ENCODE measurements at regions not wholly inside any gene's neighbourhood (a gene's known extent, or its start where the extent isn't known, plus 50 kb on each side); places are given as distances from the start of the nearest gene placed in this dataset.

DNA sequence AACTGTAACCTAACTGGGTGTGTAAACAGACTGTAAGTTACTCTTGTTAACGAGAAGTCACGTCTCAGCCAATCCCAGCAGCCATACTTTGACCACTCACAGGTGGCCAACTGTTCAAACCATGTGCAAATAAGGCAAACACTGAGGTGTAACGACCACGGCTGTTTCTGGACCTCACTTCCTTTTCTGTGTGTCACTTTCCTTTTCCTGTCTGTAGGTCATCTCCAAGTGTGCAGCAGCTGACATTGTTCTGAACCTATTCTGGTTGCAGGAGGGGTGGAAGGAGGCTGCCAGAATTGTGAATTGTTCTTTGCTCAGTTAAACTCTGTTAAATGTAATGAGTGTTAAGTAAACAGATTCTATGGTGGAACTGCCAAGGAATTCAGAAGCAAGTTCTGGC is 627.4 kb downstream of the KCNJ2 start:
- WGBS = 69% methylated on average over 4 of the region's 4 CpGs
- DNase-seq (ENCODE audit: low spot score in 2 of 2) = no peak
- Histone ChIP-seq H3K4me3 (no peak overlapping the region), H3K27me3 (no peaks in the 10 kb centered on the region), H3K27ac (no peak overlapping the region), H3K4me1 (no peaks in the 10 kb centered on the region), H3K36me3 (no peaks in the 10 kb centered on the region), H3K9me3 (no peaks in the 10 kb centered on the region)
- no peak for TF ChIP-seq POLR2AphosphoS5 (IDR thresholded peaks at IDR 0.05)
- TF ChIP-seq, protein P1, sequence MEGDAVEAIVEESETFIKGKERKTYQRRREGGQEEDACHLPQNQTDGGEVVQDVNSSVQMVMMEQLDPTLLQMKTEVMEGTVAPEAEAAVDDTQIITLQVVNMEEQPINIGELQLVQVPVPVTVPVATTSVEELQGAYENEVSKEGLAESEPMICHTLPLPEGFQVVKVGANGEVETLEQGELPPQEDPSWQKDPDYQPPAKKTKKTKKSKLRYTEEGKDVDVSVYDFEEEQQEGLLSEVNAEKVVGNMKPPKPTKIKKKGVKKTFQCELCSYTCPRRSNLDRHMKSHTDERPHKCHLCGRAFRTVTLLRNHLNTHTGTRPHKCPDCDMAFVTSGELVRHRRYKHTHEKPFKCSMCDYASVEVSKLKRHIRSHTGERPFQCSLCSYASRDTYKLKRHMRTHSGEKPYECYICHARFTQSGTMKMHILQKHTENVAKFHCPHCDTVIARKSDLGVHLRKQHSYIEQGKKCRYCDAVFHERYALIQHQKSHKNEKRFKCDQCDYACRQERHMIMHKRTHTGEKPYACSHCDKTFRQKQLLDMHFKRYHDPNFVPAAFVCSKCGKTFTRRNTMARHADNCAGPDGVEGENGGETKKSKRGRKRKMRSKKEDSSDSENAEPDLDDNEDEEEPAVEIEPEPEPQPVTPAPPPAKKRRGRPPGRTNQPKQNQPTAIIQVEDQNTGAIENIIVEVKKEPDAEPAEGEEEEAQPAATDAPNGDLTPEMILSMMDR (IDR thresholded peaks at IDR 0.05) = no peak
- no peak for TF ChIP-seq EP300 (IDR thresholded peaks at IDR 0.05)
- no peak for TF ChIP-seq POLR2A (IDR thresholded peaks at IDR 0.05)

DNA sequence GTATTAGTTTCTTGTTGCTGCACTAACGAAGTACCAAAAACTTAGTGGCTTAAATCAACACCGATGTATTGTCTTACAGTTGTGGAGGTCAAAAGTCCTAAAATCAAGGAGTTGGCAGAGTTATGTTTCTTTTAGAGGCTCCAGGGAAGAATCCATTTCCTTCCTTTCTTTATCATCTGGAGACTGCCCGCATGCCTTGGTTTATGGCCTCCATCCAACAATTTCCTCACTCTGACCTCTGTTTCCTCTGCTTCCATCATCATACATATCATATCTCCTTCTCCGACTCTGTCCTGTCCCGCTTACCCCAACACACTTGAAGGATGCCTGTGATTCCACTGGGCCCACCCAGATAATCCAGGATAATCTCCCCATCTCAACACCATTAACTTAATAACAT is 627.8 kb downstream of the KCNJ2 start:
- H3K4me1 ChIP-seq = no peaks in the 10 kb centered on the region
- H3K36me3 ChIP-seq = no peaks in the 10 kb centered on the region
- no peak overlapping the region for H3K27ac ChIP-seq
- TF ChIP-seq POLR2AphosphoS5 (IDR thresholded peaks at IDR 0.05) (no peak), POLR2A (IDR thresholded peaks at IDR 0.05) (no peak), EP300 (IDR thresholded peaks at IDR 0.05) (no peak)
- TF ChIP-seq, protein P1 (IDR thresholded peaks at IDR 0.05) = no peak
- WGBS = 62% methylated on average over 5 of the region's 5 CpGs
- no peaks in the 10 kb centered on the region for H3K27me3 ChIP-seq
- H3K9me3 ChIP-seq = no peaks in the 10 kb centered on the region
- H3K4me3 ChIP-seq = no peak overlapping the region
- DNase-seq (ENCODE audit: low spot score in 2 of 2) = no peak

DNA sequence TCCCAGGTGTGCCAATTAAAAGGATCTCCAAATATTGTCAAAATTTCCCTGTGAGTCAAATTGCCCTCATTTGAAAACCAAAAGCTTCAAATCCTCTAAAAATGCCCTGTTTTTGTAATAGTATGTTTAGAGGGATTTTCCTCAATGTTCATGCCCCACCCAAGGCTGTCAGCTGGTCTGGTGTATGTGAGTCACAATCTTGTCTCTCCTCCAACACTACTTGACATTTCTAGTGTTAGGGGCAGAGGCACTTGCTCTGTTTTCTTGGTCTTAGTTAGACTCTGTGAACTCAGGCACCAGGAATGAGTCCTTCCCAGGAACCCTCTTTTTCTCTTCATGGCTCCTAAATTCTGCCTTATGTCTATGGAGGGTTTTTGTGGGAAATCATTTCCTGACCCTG is 634.8 kb downstream of the KCNJ2 start:
- no peak overlapping the region for H3K4me3 ChIP-seq
- H3K27ac ChIP-seq = no peak overlapping the region
- TF ChIP-seq POLR2A (IDR thresholded peaks at IDR 0.05) = no peak
- no peak for TF ChIP-seq POLR2AphosphoS5 (IDR thresholded peaks at IDR 0.05)
- TF ChIP-seq, protein P1 (IDR thresholded peaks at IDR 0.05) = no peak
- TF ChIP-seq EP300 (IDR thresholded peaks at IDR 0.05) = no peak
- no peaks in the 10 kb centered on the region for H3K36me3 ChIP-seq
- H3K27me3 ChIP-seq = no peaks in the 10 kb centered on the region
- H3K9me3 ChIP-seq = no peaks in the 10 kb centered on the region
- no peak for DNase-seq (ENCODE audit: low spot score in 2 of 2)
- H3K4me1 ChIP-seq = no peaks in the 10 kb centered on the region

- DNase-seq (ENCODE audit: low spot score in 2 of 2) = no peak
- Histone ChIP-seq H3K27ac (no peak overlapping the region), H3K27me3 (no peaks in the 10 kb centered on the region), H3K36me3 (no peaks in the 10 kb centered on the region), H3K4me1 (no peaks in the 10 kb centered on the region), H3K4me3 (no peak overlapping the region), H3K9me3 (no peaks in the 10 kb centered on the region)
- TF ChIP-seq POLR2AphosphoS5 (IDR thresholded peaks at IDR 0.05) (no peak), POLR2A (IDR thresholded peaks at IDR 0.05) (no peak), EP300 (IDR thresholded peaks at IDR 0.05) (no peak)
- TF ChIP-seq, protein P1 (IDR thresholded peaks at IDR 0.05) = no peak
- WGBS = 78% methylated on average over 2 of the region's 2 CpGs
Observed at GRCh38 chr17:70808596-70808995, 639.3 kb downstream of the KCNJ2 start.

DNA sequence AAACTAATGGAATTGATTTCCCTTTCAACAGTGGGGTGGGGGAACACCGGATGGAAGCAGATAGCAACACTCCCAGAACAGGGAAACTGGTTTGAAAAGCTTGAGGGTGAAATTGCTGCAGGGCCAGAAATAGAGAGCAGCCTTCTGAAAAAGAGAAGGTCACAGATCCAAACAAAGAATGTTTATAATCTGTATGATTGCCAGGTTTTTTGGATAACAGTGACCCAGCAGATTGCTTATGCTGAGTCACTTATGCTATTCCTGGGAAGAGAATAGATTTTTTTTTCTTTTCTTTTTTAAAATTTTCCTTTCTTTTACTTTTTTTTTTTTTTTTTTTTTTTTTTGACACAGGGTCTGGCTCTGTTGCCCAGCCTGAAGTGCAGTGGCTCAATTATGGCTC is 641.3 kb downstream of the KCNJ2 start:
- Histone ChIP-seq H3K27ac (no peak overlapping the region), H3K9me3 (no peaks in the 10 kb centered on the region), H3K4me3 (no peak overlapping the region), H3K4me1 (no peaks in the 10 kb centered on the region), H3K36me3 (no peaks in the 10 kb centered on the region), H3K27me3 (no peaks in the 10 kb centered on the region)
- TF ChIP-seq, protein P1 (IDR thresholded peaks at IDR 0.05) = no peak
- TF ChIP-seq EP300 (IDR thresholded peaks at IDR 0.05) (no peak), POLR2AphosphoS5 (IDR thresholded peaks at IDR 0.05) (no peak), POLR2A (IDR thresholded peaks at IDR 0.05) (no peak)
- WGBS = 35% methylated on average over 1 of the region's 1 CpG
- DNase-seq (ENCODE audit: low spot score in 2 of 2) = no peak
